GM12892 (cell line): ENCODE measurements at regions not wholly inside any gene's neighbourhood (a gene's known extent, or its start where the extent isn't known, plus 50 kb on each side); places are given as distances from the start of the nearest gene placed in this dataset.

ENCODE experiments used
- DNase-seq: peaks from one replicate; pipeline ENCODE4 v3.0.0; 2011; ENCODE audit not compliant: insufficient read length
- FAIRE-seq: peaks from 2 replicates; lab custom pipeline; 2011; peaks lifted over from hg19 to GRCh38; lab: Jason Lieb, UNC
- POLR2A ChIP-seq: IDR thresholded peaks from 2 replicates; pipeline ENCODE4 v1.6.1; 2011; ENCODE audit warnings: low read depth, low read length, control low read depth
- POLR2AphosphoS5 ChIP-seq: IDR thresholded peaks from 2 replicates; pipeline ENCODE4 v1.6.1; 2011; ENCODE audit warnings: low read depth, low read length, control low read depth
- TAF1 ChIP-seq: IDR thresholded peaks from 2 replicates; pipeline ENCODE4 v1.6.1; 2011; ENCODE audit warnings: low read depth, mild to moderate bottlenecking, control low read depth, low read length, borderline replicate concordance

DNA sequence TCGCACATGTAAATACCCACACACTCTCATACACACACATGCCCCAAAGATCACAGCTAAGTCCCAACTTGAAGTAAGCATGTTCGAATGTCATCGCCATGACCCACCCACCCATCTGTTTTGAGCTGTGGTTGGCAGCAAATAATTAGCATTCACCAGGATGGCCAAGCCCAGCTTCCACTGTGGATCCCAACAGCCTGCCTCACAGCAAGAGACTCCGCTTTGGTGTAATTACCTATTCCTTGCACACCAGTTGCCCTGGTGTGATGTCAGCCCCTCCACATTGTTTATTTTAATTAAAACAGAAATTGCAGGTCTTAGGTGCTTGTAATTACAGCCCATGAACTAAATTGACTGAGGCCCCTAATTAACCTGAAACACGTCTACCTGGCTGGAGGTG lies 81.1 kb downstream of the MAFB start:
- TF ChIP-seq POLR2A, result no peak
- no peak for TF ChIP-seq TAF1
- TF ChIP-seq POLR2AphosphoS5, result no peak
- DNase-seq (no peak), FAIRE-seq (no peak)

GRCh38 chr20:40606660-40607059 lies 82.4 kb downstream of the MAFB start:
- no peak for DNase-seq
- no peak for TF ChIP-seq POLR2AphosphoS5
- no peak for TF ChIP-seq TAF1
- no peak for TF ChIP-seq POLR2A
- no peak for FAIRE-seq

- DNase-seq, result no peak
- FAIRE-seq, result no peak
- TF ChIP-seq POLR2AphosphoS5 (no peak), TAF1 (no peak), POLR2A (no peak)
Observed at GRCh38 chr20:40606237-40606636, 82.8 kb downstream of the MAFB start.

DNA sequence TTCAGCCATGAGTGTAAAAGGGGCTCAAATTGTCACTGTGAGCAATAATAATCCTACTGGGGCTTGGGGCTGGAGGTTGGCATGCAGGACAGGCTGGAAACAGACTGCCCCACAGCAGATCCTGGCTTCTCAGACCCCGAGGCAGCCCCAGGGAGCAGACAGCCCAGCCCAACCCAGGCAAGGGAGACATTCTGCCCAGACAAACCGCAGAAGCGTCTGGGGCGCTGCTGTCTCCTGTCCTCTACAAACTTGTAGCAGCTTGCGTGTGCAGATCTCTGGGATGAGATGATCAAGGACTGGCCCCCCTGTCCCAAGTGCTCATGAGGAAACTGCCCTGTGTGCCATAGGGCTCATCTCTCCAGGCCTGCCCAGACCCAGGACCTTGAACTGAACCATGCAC lies 84.6 kb downstream of the MAFB start:
- no peak for DNase-seq
- FAIRE-seq, result no peak
- TF ChIP-seq TAF1, result no peak
- TF ChIP-seq POLR2A, result no peak
- TF ChIP-seq POLR2AphosphoS5, result no peak

DNA sequence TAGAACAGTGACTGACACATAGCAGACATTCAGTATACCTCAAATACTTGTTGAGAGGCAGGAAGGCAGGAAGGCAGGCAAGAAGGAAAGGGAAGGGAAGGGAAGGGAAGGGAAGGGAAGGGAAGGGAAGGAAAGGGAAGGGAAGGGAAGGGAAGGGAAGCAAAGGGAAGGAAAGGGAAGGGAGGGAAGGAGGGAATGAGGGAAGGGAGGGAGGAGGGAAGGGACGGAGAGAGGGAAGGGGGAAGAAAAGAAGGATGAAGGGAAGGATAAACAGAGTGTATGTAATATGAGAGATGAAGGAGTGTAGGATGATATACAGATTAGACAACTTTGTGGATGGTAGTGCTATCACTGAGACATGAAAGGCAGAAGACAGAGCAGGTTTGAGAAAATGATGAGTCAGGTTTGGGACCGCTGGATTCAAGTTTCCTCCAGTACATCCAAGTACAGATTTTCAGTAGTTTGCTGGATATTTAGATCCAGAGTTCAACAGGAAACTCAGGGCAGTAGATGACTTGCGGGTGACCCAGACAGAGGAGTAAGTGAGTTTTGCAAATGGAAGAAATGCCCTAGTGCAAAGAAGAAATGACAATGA lies 85.9 kb downstream of the MAFB start:
- TF ChIP-seq POLR2AphosphoS5 (no peak), TAF1 (no peak), POLR2A (no peak)
- DNase-seq, result no peak
- FAIRE-seq, result no peak

DNA sequence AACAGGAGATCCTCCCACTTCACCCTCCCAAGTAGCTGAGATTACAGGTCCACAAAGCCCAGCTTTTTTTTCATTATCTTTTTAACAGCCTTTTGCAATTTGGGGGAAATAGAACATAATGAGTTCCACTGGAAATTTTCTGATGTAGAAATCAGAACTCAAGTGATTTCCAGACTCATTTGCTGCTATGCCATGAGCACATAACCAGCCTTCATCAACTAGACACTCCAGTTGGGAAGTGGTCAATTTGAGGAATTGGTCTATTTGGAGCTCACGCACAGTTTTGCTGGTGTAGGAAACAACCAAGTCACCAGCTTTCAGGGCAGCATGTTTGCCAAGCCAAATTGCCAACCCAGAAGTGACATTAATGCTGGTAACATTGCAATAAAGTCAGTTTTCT lies 86.7 kb downstream of the MAFB start:
- DNase-seq (no peak), FAIRE-seq (no peak)
- TF ChIP-seq POLR2A, result no peak
- no peak for TF ChIP-seq TAF1
- no peak for TF ChIP-seq POLR2AphosphoS5

GRCh38 chr20:40600441-40601219 lies 88.4 kb downstream of the MAFB start:
- FAIRE-seq, result no peak
- no peak for DNase-seq
- TF ChIP-seq TAF1, result no peak
- TF ChIP-seq POLR2AphosphoS5, result no peak
- no peak for TF ChIP-seq POLR2A

- TF ChIP-seq POLR2AphosphoS5 (no peak), POLR2A (no peak), TAF1 (no peak)
- DNase-seq (no peak), FAIRE-seq (no peak)
Observed at GRCh38 chr20:40599987-40600386, 89.0 kb downstream of the MAFB start.

- FAIRE-seq (no peak), DNase-seq (no peak)
- no peak for TF ChIP-seq POLR2A
Observed at GRCh38 chr20:40592941-40593340, 96.1 kb downstream of the MAFB start.

DNA sequence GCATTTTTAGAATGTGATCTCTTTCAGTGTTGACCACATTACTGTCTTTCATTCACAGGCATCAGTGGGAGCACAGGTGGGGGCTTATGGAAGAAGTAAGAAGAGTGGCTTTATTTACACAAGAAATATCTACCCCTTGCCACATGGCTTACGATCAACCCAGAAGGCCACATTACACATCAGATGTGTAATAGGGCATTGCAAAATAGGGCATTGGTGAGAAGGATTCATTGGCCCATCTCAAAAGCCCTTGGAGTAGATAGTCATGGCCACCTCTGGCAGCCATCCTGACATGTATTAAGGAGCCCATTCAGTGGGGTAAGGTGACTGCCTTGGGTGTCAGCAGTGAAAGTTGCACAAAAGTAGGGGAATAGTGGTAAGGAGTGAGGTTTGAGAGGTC lies 97.5 kb downstream of the MAFB start:
- FAIRE-seq, result no peak
- TF ChIP-seq TAF1 (no peak), POLR2A (no peak)

GRCh38 chr20:40591119-40591518 lies 97.9 kb downstream of the MAFB start:
- FAIRE-seq (no peak), DNase-seq (no peak)
- TF ChIP-seq TAF1 (no peak), POLR2AphosphoS5 (no peak), POLR2A (no peak)

More for the DNA sequence above, 97.5 kb downstream of the MAFB start:
- no peak for DNase-seq

GRCh38 chr20:40589581-40589980 lies 99.5 kb downstream of the MAFB start:
- no peak for TF ChIP-seq TAF1
- no peak for TF ChIP-seq POLR2A
- TF ChIP-seq POLR2AphosphoS5, result no peak
- FAIRE-seq (no peak), DNase-seq (no peak)

DNA sequence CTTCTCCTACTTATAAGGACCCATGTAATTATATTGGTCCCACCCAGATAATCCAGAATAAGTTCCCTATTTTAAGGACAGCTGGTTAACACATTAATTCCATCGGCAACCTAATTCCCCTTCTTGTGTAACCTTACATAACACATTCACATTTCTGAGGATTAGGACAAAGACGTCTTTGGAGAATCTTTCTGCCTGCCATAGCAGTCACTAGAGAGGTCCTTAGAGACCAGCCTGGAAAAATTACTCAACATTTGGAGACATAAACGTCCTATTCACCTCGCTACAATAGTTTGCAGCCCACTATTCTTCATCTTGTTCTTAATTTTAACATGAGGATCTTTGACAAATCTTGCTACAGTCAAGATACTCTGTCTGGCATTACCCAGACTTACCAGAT lies 100.1 kb downstream of the MAFB start:
- no peak for TF ChIP-seq POLR2A
- TF ChIP-seq TAF1, result no peak
- no peak for TF ChIP-seq POLR2AphosphoS5
- FAIRE-seq, result no peak
- DNase-seq, result no peak

GRCh38 chr20:40587038-40587437 lies 102.0 kb downstream of the MAFB start:
- DNase-seq (no peak), FAIRE-seq (no peak)
- no peak for TF ChIP-seq TAF1
